ENCODE measurements at regions not wholly inside any gene's neighbourhood (a gene's known extent, or its start where the extent isn't known, plus 50 kb on each side); places are given as distances from the start of the nearest gene placed in this dataset.
"Not testable (repeated sequence)": the region's sequence is repeated elsewhere in the genome, so short reads cannot be mapped to it uniquely, and the experiment has no call there.

DNA sequence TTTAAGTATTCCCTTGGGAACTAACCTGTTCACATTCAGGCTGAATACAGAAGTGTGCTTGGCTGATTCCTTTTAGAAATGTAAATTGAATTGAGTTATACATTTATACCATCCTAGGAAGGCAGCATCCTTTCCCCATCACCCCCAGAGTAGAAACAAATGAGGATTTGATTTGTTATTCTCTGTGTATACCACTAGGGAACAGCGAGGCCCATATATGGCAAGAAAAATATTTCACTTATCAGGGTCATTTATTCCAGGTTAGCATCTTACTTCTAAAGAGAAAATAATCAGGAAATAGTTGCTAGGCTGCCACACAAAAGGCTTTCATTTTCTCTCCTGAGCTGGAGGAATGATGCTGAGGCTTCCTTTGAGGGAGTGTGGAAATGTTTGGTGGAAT, 516.9 kb downstream of the PIK3C3 start:
- ATAC-seq = no peak
- Mint-ChIP-seq H3K36me3 (no peaks in the 10 kb centered on the region), H3K4me3 (no peak overlapping the region), H3K27ac (no peak overlapping the region), H3K4me1 (no peaks in the 10 kb centered on the region), H3K9me3 (peaks cover 3% of the 10 kb centered on the region)
- DNase-seq (ENCODE audit: low spot score in 2 of 2) = no peak

- Mint-ChIP-seq H3K4me3 (no peak overlapping the region), H3K4me1 (no peaks in the 10 kb centered on the region), H3K9me3 (peaks cover 3% of the 10 kb centered on the region), H3K27ac (no peak overlapping the region), H3K36me3 (no peaks in the 10 kb centered on the region)
- ATAC-seq = no peak
- DNase-seq (ENCODE audit: low spot score in 2 of 2) = no peak
Observed at GRCh38 chr18:42473611-42474010, 518.6 kb downstream of the PIK3C3 start.

GRCh38 chr18:42474577-42474976, 519.5 kb downstream of the PIK3C3 start:
- ATAC-seq (no peak), DNase-seq (ENCODE audit: low spot score in 2 of 2) (no peak)
- Mint-ChIP-seq H3K4me1 (no peaks in the 10 kb centered on the region), H3K36me3 (no peaks in the 10 kb centered on the region), H3K27ac (no peak overlapping the region), H3K4me3 (no peak overlapping the region), H3K9me3 (peaks cover 3% of the 10 kb centered on the region)

- DNase-seq (ENCODE audit: low spot score in 2 of 2) = no peak
- no peaks in the 10 kb centered on the region for H3K4me1 Mint-ChIP-seq
- H3K4me3 Mint-ChIP-seq = no peak overlapping the region
- H3K9me3 Mint-ChIP-seq = peaks cover 3% of the 10 kb centered on the region
- H3K27ac Mint-ChIP-seq = no peak overlapping the region
- no peak for ATAC-seq
- no peaks in the 10 kb centered on the region for H3K36me3 Mint-ChIP-seq
Observed at GRCh38 chr18:42475157-42475556, 520.1 kb downstream of the PIK3C3 start.

DNA sequence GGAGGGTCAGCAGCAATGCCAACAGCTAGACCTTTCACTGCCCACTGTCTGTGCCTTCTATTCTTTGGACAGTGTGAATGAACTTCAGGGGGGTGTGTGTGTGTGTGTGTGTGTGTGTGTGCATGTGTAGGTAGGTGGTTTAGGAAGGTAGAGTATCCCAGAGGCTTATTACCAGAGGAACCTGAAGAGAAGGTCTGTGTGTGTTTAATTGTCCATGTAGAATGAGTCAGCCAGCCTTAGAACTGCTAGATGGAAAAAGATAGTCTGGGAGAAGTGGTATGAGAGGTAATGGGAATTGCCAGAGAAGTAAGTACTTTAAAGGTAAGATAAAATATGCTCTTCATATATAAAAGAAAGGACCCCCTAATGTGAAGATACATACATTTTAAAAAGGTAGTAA, 522.2 kb downstream of the PIK3C3 start:
- Mint-ChIP-seq H3K36me3 (no peaks in the 10 kb centered on the region), H3K4me3 (no peak overlapping the region), H3K4me1 (no peaks in the 10 kb centered on the region), H3K27ac (no peak overlapping the region), H3K9me3 (peaks cover 3% of the 10 kb centered on the region)
- no peak for DNase-seq (ENCODE audit: low spot score in 2 of 2)
- no peak for ATAC-seq

DNA sequence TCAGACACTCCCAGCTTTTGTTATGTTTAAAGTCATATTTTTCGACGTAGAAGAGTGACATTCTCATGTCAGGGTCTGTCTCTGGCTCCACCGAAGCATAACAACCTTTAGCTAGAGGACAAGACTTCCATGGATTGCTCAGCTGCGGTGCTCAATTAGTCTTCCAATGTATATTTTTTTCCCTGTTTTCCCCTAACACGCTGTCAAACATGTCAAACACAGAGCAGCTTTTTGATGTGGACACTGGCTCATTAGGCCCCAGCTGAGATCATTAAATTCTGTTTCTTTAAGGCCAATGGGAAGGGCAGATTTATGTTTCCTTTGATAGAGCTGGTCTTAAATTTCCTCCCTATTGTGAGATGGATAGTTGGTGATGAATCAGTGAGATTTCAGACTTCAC, 525.4 kb downstream of the PIK3C3 start:
- DNase-seq (ENCODE audit: low spot score in 2 of 2) (no peak), ATAC-seq (no peak)
- H3K4me1 Mint-ChIP-seq = no peaks in the 10 kb centered on the region
- no peak overlapping the region for H3K4me3 Mint-ChIP-seq
- H3K9me3 Mint-ChIP-seq = peaks cover 14% of the 10 kb centered on the region
- no peaks in the 10 kb centered on the region for H3K36me3 Mint-ChIP-seq
- H3K27ac Mint-ChIP-seq = no peak overlapping the region

GRCh38 chr18:42484648-42485047, 529.6 kb downstream of the PIK3C3 start:
- H3K36me3 Mint-ChIP-seq = no peaks in the 10 kb centered on the region
- no peak for ATAC-seq
- no peak overlapping the region for H3K27ac Mint-ChIP-seq
- no peaks in the 10 kb centered on the region for H3K4me1 Mint-ChIP-seq
- no peak for DNase-seq (ENCODE audit: low spot score in 2 of 2)
- peaks cover 15% of the 10 kb centered on the region for H3K9me3 Mint-ChIP-seq
- H3K4me3 Mint-ChIP-seq = no peak overlapping the region

DNA sequence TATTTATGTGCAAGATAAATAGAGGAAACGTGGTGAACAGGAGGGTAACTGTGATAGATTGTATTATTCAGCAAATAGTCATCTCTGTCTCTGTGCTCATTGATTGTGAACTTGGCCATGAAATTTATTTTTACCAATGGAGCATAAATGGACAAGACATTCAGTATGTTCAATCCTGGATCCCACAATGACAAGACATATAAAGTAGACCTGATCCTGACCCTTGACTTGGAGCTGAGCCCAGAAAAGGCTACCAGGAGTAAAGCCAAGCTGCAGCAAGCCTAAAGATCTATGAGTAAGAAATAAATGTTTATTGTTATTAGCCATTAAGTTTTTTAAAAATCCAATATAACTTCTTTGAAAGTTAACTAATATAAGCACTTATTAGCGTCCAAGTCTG, 531.2 kb downstream of the PIK3C3 start:
- H3K4me3 Mint-ChIP-seq = no peak overlapping the region
- no peaks in the 10 kb centered on the region for H3K4me1 Mint-ChIP-seq
- no peak for ATAC-seq
- DNase-seq (ENCODE audit: low spot score in 2 of 2) = no peak
- H3K27ac Mint-ChIP-seq = no peak overlapping the region
- no peaks in the 10 kb centered on the region for H3K36me3 Mint-ChIP-seq
- H3K9me3 Mint-ChIP-seq = peaks cover 15% of the 10 kb centered on the region

DNA sequence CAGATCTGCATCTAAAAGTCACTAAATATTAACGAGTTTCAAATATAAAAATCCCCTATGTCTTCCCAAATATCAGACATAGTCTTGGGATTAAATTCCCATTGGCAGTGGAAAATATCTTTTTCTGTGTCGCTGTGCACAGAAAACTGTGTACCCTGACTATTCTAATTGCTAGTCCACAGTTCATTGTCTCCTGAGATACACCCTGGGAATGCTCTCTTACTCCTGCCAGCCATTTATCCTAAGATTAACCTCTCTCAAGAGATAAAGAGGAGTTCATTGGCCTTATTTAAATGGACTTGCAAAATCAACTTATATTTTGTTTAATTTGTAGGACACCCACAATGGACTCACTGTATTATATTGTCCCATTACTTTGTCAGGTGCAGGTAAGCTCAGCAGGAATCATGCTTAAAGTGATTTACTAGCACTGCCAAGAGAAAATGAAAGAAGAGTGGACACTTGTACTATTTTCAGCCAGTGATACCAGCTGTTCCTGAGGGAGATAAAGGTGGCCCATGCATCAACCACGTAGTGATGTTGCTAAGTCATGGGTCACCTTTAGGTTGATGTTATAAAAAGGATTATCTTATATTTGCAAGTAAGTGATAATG, 553.8 kb downstream of the PIK3C3 start:
- Mint-ChIP-seq H3K9me3 (peaks cover 15% of the 10 kb centered on the region), H3K27ac (no peak overlapping the region), H3K4me3 (no peak overlapping the region), H3K4me1 (no peaks in the 10 kb centered on the region), H3K36me3 (no peaks in the 10 kb centered on the region)
- DNase-seq (ENCODE audit: low spot score in 2 of 2) (no peak), ATAC-seq (no peak)

GRCh38 chr18:42509750-42510415, 554.8 kb downstream of the PIK3C3 start:
- H3K36me3 Mint-ChIP-seq = no peaks in the 10 kb centered on the region
- no peak overlapping the region for H3K4me3 Mint-ChIP-seq
- no peak overlapping the region for H3K27ac Mint-ChIP-seq
- ATAC-seq (no peak), DNase-seq (ENCODE audit: low spot score in 2 of 2) (no peak)
- no peaks in the 10 kb centered on the region for H3K4me1 Mint-ChIP-seq
- peaks cover 14% of the 10 kb centered on the region for H3K9me3 Mint-ChIP-seq

DNA sequence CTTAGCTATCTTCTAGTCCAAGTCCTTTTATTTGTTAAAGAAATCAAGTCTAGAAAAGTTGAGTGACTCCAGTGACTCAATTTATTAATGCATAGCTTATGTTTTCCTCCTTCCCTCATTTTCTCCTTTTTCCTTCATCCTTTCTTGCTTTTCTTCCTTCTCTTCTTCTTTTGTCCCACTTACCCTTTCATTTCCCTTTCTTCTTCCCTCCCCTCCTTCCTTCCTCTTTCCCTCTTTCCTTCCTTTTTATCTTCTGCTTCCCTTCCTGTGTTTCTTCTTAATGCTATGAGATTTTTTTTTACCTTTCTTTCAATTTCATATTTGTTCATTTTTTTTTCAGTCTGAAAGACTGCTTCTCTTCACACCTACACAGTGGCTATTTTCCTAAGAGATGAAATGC, 555.5 kb downstream of the PIK3C3 start:
- no peak for DNase-seq (ENCODE audit: low spot score in 2 of 2)
- Mint-ChIP-seq H3K4me1 (no peaks in the 10 kb centered on the region), H3K27ac (no peak overlapping the region), H3K4me3 (no peak overlapping the region), H3K9me3 (peaks cover 14% of the 10 kb centered on the region), H3K36me3 (no peaks in the 10 kb centered on the region)
- no peak for ATAC-seq

DNA sequence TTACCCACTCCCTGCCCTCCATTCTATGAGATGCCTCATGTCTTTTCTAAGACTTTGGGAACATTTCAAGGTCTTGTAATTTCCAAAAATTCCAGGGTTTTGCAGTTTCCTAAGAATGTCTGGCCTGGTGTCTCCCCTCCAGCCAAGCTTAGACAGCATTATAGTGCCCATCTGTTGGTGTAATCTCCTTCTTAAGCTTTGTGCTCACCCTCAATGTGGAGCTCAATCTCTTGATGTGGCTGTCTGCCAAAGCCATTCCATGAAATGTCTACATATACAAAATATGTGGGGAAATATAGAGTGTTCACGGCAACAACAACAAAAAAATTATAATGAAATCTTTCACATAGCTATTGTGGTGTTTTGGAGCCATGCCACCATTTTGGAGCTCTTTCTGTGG, 558.4 kb downstream of the PIK3C3 start:
- H3K4me1 Mint-ChIP-seq = no peaks in the 10 kb centered on the region
- no peak overlapping the region for H3K4me3 Mint-ChIP-seq
- peaks cover 3% of the 10 kb centered on the region for H3K9me3 Mint-ChIP-seq
- H3K36me3 Mint-ChIP-seq = no peaks in the 10 kb centered on the region
- ATAC-seq (no peak), DNase-seq (ENCODE audit: low spot score in 2 of 2) (no peak)
- H3K27ac Mint-ChIP-seq = no peak overlapping the region

DNA sequence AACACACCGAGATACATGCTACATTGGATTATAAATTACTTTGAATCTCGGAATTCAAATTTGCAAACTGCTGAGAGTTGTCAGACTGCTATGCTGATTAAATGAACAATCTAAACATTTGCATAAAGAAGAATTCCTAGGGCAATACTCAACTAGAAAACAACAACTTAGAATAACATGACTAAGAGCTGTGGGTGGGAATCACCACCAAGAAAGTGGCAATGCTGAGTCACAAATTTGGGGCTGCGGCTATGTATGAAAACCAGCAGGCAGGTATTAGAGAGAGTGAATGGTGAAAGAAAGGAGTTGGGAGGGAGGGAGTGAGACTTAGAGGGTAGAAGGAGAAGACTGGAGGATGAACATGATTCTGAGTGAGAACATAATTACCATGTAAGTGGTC, 559.5 kb downstream of the PIK3C3 start:
- no peaks in the 10 kb centered on the region for H3K36me3 Mint-ChIP-seq
- no peaks in the 10 kb centered on the region for H3K4me1 Mint-ChIP-seq
- ATAC-seq (no peak), DNase-seq (ENCODE audit: low spot score in 2 of 2) (no peak)
- no peak overlapping the region for H3K4me3 Mint-ChIP-seq
- H3K27ac Mint-ChIP-seq = no peak overlapping the region
- peaks cover 8% of the 10 kb centered on the region for H3K9me3 Mint-ChIP-seq

- Mint-ChIP-seq H3K9me3 (peaks cover 8% of the 10 kb centered on the region), H3K4me1 (no peaks in the 10 kb centered on the region), H3K36me3 (no peaks in the 10 kb centered on the region), H3K4me3 (no peak overlapping the region), H3K27ac (no peak overlapping the region)
- DNase-seq (ENCODE audit: low spot score in 2 of 2) (no peak), ATAC-seq (no peak)
Observed at GRCh38 chr18:42517896-42518295, 562.9 kb downstream of the PIK3C3 start.

DNA sequence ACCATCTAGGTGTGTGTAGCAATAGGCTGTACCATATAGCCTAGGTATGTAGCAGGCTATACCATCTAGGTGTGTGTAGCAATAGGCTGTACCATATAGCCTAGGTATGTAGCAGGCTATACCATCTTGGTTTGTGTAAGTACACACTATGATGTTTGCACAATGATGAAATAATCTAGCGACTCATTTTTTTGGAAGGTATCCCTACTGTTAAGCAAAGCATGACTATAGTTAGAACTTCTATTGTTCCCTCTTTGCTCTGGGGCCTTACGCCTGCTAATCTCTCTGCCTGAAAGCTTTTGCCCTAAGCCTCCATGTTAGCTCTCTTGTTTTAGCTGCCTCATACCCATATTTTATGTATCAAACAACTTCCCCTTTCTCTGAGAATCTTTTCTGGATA, 563.3 kb downstream of the PIK3C3 start:
- H3K36me3 Mint-ChIP-seq; ATAC-seq; H3K4me3 Mint-ChIP-seq; DNase-seq (ENCODE audit: low spot score in 2 of 2); H3K27ac Mint-ChIP-seq; H3K4me1 Mint-ChIP-seq: not testable (repeated sequence)
- peaks cover 13% of the 10 kb centered on the region for H3K9me3 Mint-ChIP-seq

GRCh38 chr18:42520138-42520537, 565.1 kb downstream of the PIK3C3 start:
- Mint-ChIP-seq H3K9me3 (peaks cover 13% of the 10 kb centered on the region), H3K4me3 (no peak overlapping the region), H3K27ac (no peak overlapping the region), H3K4me1 (no peaks in the 10 kb centered on the region), H3K36me3 (no peaks in the 10 kb centered on the region)
- no peak for DNase-seq (ENCODE audit: low spot score in 2 of 2)
- ATAC-seq = no peak

All from stimulated activated effector memory CD8-positive, alpha-beta T cell treated with anti-CD3 and anti-CD28 coated beads, Interleukin-12 subunit alpha, Interleukin-12 subunit beta, amount 100 ng/mL, for 72 hours (primary cell).